Sigmoid colon (tissue), 6 donors: ENCODE measurements at regions not wholly inside any gene's neighbourhood (a gene's known extent, or its start where the extent isn't known, plus 50 kb on each side); places are given as distances from the start of the nearest gene placed in this dataset.
"Not testable (repeated sequence)": the region's sequence is repeated elsewhere in the genome, so short reads cannot be mapped to it uniquely, and the experiment has no call there.

Experiments used
- DNase-seq: peaks from one replicate; pipeline ENCODE4 v3.0.0-alpha.2; 2019
- H3K27ac ChIP-seq, 4 donors: fragments of 200-600 bp; sonication (generic); one replicate each; pipeline ENCODE4 v1.5.1; 2016 to 2019; ENCODE audit warnings: mild to moderate bottlenecking in 1 of 4
- H3K27me3 ChIP-seq, 3 donors: fragments of 200-600 bp; sonication (generic); one replicate each; pipeline ENCODE4 v1.5.1; 2019; ENCODE audit warnings: mild to moderate bottlenecking in 1 of 3
- H3K36me3 ChIP-seq, 4 donors: fragments of 200-600 bp; sonication (generic); one replicate each; pipeline ENCODE4 v1.5.1; 2016 to 2019
- H3K4me1 ChIP-seq, 4 donors: fragments of 200-600 bp; sonication (generic); one replicate each; pipeline ENCODE4 v1.5.1; 2017 to 2019
- H3K4me3 ChIP-seq, 4 donors: fragments of 200-600 bp; sonication (generic); one replicate each; pipeline ENCODE4 v1.5.1; 2017 to 2019; ENCODE audit warnings: mild to moderate bottlenecking in 2 of 4, moderate library complexity in 1 of 4
- H3K9me3 ChIP-seq, 4 donors: fragments of 200-600 bp in 3 of 4; sonication (generic) in 3 of 4; one replicate each; pipeline versions ENCODE4 v1.5.1 to v1.6.1; 2013 to 2019
- CTCF ChIP-seq, 4 experiments: fragments of 450-650 bp in 3 of 4; fragments of 200-600 bp in 1 of 4; IDR thresholded peaks; one replicate each; pipeline ENCODE4 v1.5.1; 2016 to 2019; ENCODE audit warnings: antibody characterized with exemption in 4 of 4, mild to moderate bottlenecking in 3 of 4, moderate library complexity in 2 of 4
- EP300 ChIP-seq, 4 donors: sonication (generic); formaldehyde crosslinking; IDR thresholded peaks; one replicate each; pipeline ENCODE4 v1.6.1; 2017; ENCODE audit warnings: antibody characterized with exemption in 4 of 4
- POLR2A ChIP-seq, 2 donors: fragments of 450-650 bp; IDR thresholded peaks; one replicate each; pipeline ENCODE4 v1.6.1; 2016; ENCODE audit warnings: antibody characterized with exemption in 2 of 2, mild to moderate bottlenecking in 2 of 2, moderate library complexity in 2 of 2
- POLR2AphosphoS5 ChIP-seq, 4 donors: sonication (generic); formaldehyde crosslinking; IDR thresholded peaks; one replicate each; pipeline ENCODE4 v1.6.1; 2017; ENCODE audit warnings: antibody characterized with exemption in 4 of 4
- WGBS, 2 donors: extraction: QIAGEN DNeasy Blood & Tissue Kit; methylation state at CpG; one replicate each; pipeline ENCODE4 v1.1.7; 2013; 5-methylcytosine and 5-hydroxymethylcytosine counted together
- intact Hi-C: fragments of 100-400 bp; cut with DNase I; formaldehyde crosslinking; loops from one replicate; pipeline ENCODE4 v1.15.1; 2023
- donor health status: healthy with polysubstance abuse.
- donor health status: healthy.

GRCh38 chr11:10970926-10971325 lies 113.1 kb upstream of the ZBED5 start:
- peaks cover 0 to 43% (median 38%) of the 10 kb centered on the region in 4 donors for H3K4me1 ChIP-seq
- H3K27ac ChIP-seq, result peak overlapping the region in 1 of 4 donors; percentile 69
- no peak overlapping the region for H3K4me3 ChIP-seq
- no peak for TF ChIP-seq POLR2AphosphoS5 (IDR thresholded peaks at IDR 0.05)
- no peak for TF ChIP-seq POLR2A (IDR thresholded peaks at IDR 0.05)
- no peak for TF ChIP-seq EP300 (IDR thresholded peaks at IDR 0.05)
- no peak for TF ChIP-seq CTCF (IDR thresholded peaks at IDR 0.05)
- H3K27me3 ChIP-seq, result no peaks in the 10 kb centered on the region
- H3K9me3 ChIP-seq, result no peaks in the 10 kb centered on the region
- WGBS, 2 donors, result 78 to 80% methylated on average over 3 of the region's 3 CpGs
- intact Hi-C loops, result no loop called here
- no peaks in the 10 kb centered on the region for H3K36me3 ChIP-seq
- no peak for DNase-seq

GRCh38 chr11:10969387-10969786 lies 111.5 kb upstream of the ZBED5 start:
- Histone ChIP-seq H3K27me3 (no peaks in the 10 kb centered on the region), H3K36me3 (no peaks in the 10 kb centered on the region), H3K4me1 (peaks cover 0 to 42% (median 38%) of the 10 kb centered on the region in 4 donors), H3K27ac (peak overlapping the region in 1 of 4 donors; percentile 31), H3K4me3 (no peak overlapping the region), H3K9me3 (peaks cover 0 to 2% (median 0%) of the 10 kb centered on the region in 4 donors)
- DNase-seq, result no peak
- TF ChIP-seq POLR2A (IDR thresholded peaks at IDR 0.05), result no peak
- TF ChIP-seq POLR2AphosphoS5 (IDR thresholded peaks at IDR 0.05), result no peak
- no peak for TF ChIP-seq CTCF (IDR thresholded peaks at IDR 0.05)
- no peak for TF ChIP-seq EP300 (IDR thresholded peaks at IDR 0.05)
- intact Hi-C loops, result no loop called here
- 97 to 98% methylated on average over 2 of the region's 2 CpGs for WGBS, 2 donors

- not testable (repeated sequence) for H3K27me3 ChIP-seq
Measured at GRCh38 chr11:10956884-10957283, 99.0 kb upstream of the ZBED5 start.

GRCh38 chr11:10955616-10956015 lies 97.8 kb upstream of the ZBED5 start:
- H3K27ac ChIP-seq, result no peak overlapping the region
- H3K36me3 ChIP-seq, result no peaks in the 10 kb centered on the region
- no peak overlapping the region for H3K4me3 ChIP-seq
- H3K4me1 ChIP-seq, result no peaks in the 10 kb centered on the region
- no peaks in the 10 kb centered on the region for H3K9me3 ChIP-seq
- TF ChIP-seq EP300 (IDR thresholded peaks at IDR 0.05) (no peak), POLR2AphosphoS5 (IDR thresholded peaks at IDR 0.05) (no peak), POLR2A (IDR thresholded peaks at IDR 0.05) (no peak), CTCF (IDR thresholded peaks at IDR 0.05) (no peak)
- no peak for DNase-seq
- 85 to 88% methylated on average over 1 of the region's 1 CpG for WGBS, 2 donors
- H3K27me3 ChIP-seq, result no peaks in the 10 kb centered on the region
- intact Hi-C loops, result no loop called here

More at GRCh38 chr11:10956884-10957283, 99.0 kb upstream of the ZBED5 start:
- H3K4me1 ChIP-seq, H3K4me3 ChIP-seq, H3K36me3 ChIP-seq, H3K27ac ChIP-seq, H3K9me3 ChIP-seq, intact Hi-C loops, DNase-seq: not testable (repeated sequence)
- 59 to 69% methylated on average over 1 of the region's 1 CpG for WGBS, 2 donors

- intact Hi-C loops, result no loop called here
- Histone ChIP-seq H3K4me1 (no peaks in the 10 kb centered on the region), H3K27ac (no peak overlapping the region), H3K36me3 (no peaks in the 10 kb centered on the region), H3K4me3 (no peak overlapping the region), H3K27me3 (no peaks in the 10 kb centered on the region), H3K9me3 (no peaks in the 10 kb centered on the region)
- 87 to 96% methylated on average over 3 of the region's 3 CpGs for WGBS, 2 donors
- no peak for DNase-seq
- TF ChIP-seq POLR2A (IDR thresholded peaks at IDR 0.05), result no peak
- no peak for TF ChIP-seq CTCF (IDR thresholded peaks at IDR 0.05)
- no peak for TF ChIP-seq POLR2AphosphoS5 (IDR thresholded peaks at IDR 0.05)
- TF ChIP-seq EP300 (IDR thresholded peaks at IDR 0.05), result no peak
Measured at GRCh38 chr11:10954184-10954583, 96.3 kb upstream of the ZBED5 start.
